GM19463 (cell line): ENCODE measurements at regions not wholly inside any gene's neighbourhood (a gene's known extent, or its start where the extent isn't known, plus 50 kb on each side); places are given as distances from the start of the nearest gene placed in this dataset.

ENCODE experiments used
- ATAC-seq: cut with Tn5 transposase; IDR thresholded peaks from one replicate; pipeline ENCODE4 v1.9.1; 2021; ENCODE audit warnings: mild to moderate bottlenecking, moderate library complexity; ENCODE audit not compliant: unreplicated experiment

GRCh38 chr15:94105760-94106159 is 125.6 kb upstream of the MCTP2 start:
- no peak for ATAC-seq

DNA sequence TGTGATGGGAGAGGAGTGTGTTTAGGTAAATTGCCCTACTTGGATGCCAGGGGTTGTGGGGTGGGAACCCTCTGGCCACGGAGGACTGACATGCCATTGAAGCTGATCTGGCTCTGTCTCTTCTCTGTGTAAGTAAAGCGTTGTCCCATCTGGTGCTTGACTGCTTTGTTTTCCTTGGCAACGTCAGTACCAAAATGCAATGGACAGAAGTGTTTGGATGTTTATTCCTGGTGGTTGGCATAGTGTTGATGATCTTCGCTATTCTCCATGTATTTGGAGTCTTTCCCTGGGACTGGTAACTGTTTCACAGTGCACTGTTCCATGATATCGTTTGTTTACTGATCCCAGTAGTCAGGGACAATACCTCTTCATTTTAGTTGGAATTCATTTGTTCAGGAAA is 130.5 kb upstream of the MCTP2 start:
- no peak for ATAC-seq

DNA sequence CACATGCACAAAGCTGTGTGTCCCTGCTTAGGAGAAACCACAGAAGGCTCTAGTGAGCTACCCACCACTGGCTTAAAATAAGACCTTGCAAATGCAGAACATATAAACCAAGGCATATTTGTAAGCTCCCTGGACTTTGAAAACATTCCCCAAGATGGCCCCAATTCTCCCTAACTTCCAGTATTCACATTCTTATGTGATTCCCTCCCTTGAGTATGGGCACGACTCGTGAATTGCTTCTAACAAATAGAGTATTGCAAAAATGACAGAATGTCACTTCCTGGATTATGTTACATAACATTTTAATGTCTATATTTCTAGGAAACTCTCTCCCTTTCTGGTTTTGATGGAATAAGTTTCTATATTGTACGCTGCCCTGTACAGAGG is 131.8 kb upstream of the MCTP2 start:
- ATAC-seq, result no peak

GRCh38 chr15:94098921-94099573 is 132.3 kb upstream of the MCTP2 start:
- ATAC-seq, result no peak

DNA sequence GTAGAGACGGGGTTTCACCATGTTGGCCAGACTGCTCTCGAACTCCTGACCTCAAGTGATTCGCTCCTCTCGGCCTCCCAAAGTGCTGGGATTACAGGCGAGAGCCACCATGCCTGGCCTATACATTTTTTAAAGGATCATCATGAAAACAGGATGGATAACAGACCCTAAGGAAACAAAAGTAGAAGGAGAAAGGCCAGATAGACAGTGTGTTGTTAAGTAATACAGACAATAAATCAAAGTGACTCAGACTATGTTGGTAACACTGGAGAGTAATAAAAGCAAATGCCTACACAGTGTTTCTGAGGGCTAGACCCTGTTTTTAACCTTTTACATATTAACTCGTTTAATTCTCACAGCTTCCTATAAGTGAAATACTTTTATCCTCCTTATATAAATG is 133.8 kb upstream of the MCTP2 start:
- no peak for ATAC-seq

GRCh38 chr15:94094310-94094709 is 137.1 kb upstream of the MCTP2 start:
- ATAC-seq, result no peak

GRCh38 chr15:94086341-94086740 is 145.0 kb upstream of the MCTP2 start:
- no peak for ATAC-seq

GRCh38 chr15:94083467-94084052 is 147.8 kb upstream of the MCTP2 start:
- no peak for ATAC-seq

- no peak for ATAC-seq
These were observed 149.5 kb upstream of the MCTP2 start for GRCh38 chr15:94081829-94082228.

GRCh38 chr15:94080989-94081605 is 150.3 kb upstream of the MCTP2 start:
- no peak for ATAC-seq

DNA sequence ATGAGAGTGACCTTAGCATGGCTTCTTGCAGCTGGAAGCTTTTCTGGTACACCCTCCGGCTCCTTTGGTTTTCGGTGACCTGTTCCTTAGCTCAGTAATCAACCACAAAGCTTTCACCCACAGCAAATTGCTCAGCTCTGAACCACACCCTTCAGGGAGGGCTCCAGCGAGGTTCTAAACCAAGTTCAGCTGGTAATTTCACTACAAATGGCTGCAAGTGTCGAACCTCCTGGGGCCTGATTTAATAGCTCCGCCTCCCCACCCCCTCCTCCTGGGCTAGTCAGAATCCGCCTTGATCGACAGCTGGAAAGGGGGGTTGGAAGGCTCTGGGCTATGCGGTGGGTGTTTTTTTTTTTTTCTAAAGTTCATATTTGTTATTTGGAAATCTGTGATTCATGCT is 150.9 kb upstream of the MCTP2 start:
- no peak for ATAC-seq

DNA sequence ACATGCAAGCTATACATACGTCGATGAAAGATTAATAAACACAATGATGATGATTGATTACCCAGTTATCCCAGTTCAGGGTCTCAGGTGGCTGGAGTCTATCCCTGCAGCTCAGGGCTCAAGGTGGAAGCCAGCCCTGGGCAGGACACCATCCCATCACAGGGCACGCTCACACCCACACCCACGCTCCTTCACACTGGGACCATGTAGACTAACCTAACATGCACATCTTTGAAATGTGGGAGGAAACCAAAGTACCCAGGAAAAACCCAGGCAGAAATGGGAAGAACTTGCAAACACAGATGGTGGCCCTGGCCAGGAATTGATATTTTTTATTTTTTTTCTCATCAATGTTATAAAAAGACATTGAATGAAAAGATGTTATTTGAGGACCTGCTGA is 151.4 kb upstream of the MCTP2 start:
- no peak for ATAC-seq

- ATAC-seq, result no peak
These were observed 151.9 kb upstream of the MCTP2 start for GRCh38 chr15:94079459-94079858.

DNA sequence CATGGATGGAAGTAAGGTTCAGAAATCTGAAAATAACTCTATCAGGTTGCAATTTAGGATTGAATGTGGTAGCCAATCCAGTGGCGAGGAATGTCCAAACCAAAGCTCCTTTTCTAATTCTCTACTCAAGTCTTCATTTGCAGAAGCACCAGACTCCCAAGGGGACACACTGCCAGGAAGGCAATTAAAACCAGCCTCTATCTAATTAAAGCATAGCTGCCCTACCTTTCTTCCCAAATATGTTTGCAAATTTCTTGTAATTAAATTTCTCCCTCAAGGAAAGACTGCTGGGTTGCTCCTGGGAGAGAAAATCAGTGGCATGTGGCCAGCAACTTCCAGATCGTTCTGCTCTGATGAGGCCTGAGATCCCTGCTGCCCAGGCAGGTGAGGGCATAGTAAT is 153.4 kb upstream of the MCTP2 start:
- no peak for ATAC-seq

- no peak for ATAC-seq
These were observed 156.0 kb upstream of the MCTP2 start for GRCh38 chr15:94075349-94075748.

DNA sequence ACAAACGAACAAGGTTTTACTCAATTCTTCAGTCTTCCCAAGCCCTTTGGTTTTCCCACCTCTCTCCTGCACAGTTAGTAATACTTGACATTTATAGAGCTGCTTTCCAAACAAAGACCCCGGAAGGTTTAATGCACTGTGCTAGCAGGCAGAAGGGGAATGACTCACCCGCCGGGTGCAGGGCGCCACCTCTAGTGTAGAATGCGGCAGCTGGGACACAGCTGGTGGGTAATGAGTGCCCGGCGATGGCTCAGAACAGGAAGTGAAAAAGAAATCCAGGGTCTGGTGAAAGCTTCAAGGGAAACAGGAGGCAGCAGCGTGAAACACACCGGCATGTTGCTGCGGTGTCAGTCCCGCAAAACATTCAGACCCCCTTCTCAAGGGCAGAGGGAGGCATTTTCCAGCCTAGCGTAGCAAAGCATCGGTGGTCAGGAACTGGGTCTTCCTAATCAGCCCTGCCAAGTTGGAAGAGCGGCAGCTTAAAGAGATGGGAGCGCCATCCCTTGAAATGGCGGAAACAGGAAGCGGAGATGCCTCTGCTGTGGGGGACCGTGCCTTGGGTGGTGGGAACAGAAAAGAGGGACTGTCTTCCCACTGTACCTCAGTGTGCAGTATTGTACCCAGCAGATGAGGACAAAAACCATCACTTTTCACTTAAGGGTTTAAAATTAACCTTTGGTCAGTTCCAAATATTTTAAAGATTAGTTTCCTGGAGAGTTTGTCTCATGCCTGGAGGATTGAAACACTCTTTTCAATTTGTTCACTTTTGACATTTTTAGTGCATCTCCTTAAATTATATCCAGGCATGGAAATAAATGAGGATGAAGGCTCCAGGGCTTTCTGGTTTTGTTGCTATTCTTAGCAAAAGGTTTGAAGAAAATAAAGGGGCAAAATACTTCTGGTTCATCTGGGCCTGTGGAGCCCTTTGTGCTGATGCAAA is 160.7 kb upstream of the MCTP2 start:
- ATAC-seq, result no peak

DNA sequence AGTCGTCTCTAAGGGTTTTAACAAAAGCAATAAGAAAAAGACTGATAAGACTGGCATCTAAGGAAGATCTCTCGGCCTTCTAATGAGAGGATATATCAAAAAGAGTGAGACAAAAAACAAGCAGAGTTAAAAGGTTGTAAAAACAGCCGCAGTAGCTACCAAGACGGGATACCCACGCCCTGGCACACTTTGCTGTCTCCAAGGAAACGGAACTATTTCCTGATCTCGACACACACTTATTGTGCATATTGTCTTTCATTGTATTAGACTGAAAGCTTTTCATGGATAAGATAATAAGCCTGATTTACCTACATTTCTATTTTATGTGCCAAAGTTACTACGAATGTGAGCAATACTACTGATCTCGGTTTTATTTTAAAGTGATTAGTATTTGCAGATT is 161.5 kb upstream of the MCTP2 start:
- ATAC-seq, result no peak

GRCh38 chr15:94066811-94067210 is 164.6 kb upstream of the MCTP2 start:
- ATAC-seq, result no peak

- ATAC-seq, result no peak
These were observed 165.3 kb upstream of the MCTP2 start for GRCh38 chr15:94066046-94066445.

DNA sequence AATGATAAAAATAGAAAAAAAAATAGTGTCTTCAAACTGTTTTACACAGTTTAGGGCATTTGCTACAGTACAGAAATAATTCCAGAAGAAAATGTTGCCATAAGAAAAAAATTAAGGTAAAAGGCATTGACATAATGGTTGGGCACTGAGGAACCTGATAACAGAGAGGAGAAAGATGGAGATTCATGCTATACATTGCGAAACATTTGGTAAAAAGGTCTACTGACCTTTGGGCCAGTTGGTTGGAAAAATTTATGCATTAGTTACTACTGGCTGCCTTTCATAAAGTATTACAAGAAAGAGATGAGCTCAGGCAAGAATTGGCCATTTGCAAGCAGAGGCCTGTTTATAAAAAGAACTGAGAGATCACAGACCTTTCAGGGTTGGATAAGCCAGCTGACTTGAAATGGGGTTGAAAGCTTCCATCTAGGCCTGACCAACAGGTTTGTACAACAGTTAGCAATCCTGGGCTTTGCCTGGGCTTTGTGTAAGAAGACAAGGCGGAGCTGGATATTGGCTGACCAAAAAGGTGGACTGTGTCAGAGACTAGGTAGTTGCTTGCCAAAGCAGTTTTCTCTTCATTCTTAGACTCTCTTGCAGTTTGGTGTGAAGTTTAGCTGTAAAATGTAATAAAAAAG is 166.6 kb upstream of the MCTP2 start:
- no peak for ATAC-seq

DNA sequence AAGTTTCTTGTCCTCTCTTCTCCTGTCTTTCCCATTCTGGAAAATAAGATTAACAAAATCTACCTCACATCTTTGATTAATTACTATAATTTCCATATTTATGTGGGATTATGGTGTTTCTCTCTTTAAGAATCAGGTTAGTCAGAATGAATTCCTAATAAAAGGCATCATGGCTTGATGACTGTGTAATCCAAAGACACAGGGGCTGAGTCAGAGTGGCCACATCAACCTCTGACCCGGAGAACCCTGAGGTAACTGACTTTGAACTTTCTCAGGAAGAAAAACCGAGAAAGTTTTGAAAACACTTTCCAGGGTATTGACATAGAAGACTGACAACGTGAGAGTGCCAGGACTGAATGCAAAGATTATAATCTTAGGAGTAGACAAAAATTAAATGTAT is 170.3 kb upstream of the MCTP2 start:
- no peak for ATAC-seq
